RWPE1 (cell line): ENCODE measurements at regions not wholly inside any gene's neighbourhood (a gene's known extent, or its start where the extent isn't known, plus 50 kb on each side); places are given as distances from the start of the nearest gene placed in this dataset.
"Not testable (repeated sequence)": the region's sequence is repeated elsewhere in the genome, so short reads cannot be mapped to it uniquely, and the experiment has no call there.

Experiments
- CTCF ChIA-PET: fragments of 350-600 bp; sonication (Branson Sonifier 250); formaldehyde crosslinking; extraction: SDS; loops from one replicate; lab custom pipeline; 2021; lab: Yijun Ruan, JAX
- POLR2A ChIA-PET: fragments of 400-600 bp; formaldehyde crosslinking; extraction: SDS; loops from one replicate; lab custom pipeline; 2020; ENCODE audit warnings: antibody characterized with exemption; ENCODE audit not compliant: low non-redundant PET; lab: Yijun Ruan, JAX
- DNase-seq: peaks from one replicate; pipeline ENCODE4 v3.0.0; 2012; ENCODE audit warnings: low spot score
- H3K27ac ChIP-seq: fragments of 450-650 bp; 2 replicates; pipeline ENCODE4 v1.5.1; 2017
- TF ChIP-seq, protein P1 (sequence below): fragments of 450-650 bp; conservative IDR thresholded peaks from 2 replicates; pipeline ENCODE4 v1.5.1; 2017; ENCODE audit warnings: low read depth, mild to moderate bottlenecking

DNA sequence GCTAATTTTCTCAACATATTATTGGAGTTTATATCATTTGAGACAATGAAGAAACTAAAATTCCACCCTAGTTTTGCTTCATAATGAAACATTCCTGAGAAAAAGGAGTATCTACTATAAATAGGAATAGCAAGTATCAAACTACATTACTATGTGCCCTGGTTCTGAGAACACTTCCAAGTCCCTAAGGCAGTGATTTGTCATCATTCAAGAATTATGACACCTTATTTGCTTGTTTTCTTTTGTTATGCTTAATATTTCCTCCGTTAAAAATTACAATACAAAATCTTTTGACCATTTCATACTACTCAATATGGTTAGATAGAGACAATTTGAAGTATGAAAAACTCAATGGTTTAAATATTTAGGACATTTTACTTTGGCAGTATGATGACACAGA is 707.8 kb upstream of the GOLIM4 start:
- TF ChIP-seq, protein P1, sequence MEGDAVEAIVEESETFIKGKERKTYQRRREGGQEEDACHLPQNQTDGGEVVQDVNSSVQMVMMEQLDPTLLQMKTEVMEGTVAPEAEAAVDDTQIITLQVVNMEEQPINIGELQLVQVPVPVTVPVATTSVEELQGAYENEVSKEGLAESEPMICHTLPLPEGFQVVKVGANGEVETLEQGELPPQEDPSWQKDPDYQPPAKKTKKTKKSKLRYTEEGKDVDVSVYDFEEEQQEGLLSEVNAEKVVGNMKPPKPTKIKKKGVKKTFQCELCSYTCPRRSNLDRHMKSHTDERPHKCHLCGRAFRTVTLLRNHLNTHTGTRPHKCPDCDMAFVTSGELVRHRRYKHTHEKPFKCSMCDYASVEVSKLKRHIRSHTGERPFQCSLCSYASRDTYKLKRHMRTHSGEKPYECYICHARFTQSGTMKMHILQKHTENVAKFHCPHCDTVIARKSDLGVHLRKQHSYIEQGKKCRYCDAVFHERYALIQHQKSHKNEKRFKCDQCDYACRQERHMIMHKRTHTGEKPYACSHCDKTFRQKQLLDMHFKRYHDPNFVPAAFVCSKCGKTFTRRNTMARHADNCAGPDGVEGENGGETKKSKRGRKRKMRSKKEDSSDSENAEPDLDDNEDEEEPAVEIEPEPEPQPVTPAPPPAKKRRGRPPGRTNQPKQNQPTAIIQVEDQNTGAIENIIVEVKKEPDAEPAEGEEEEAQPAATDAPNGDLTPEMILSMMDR = no peak
- CTCF ChIA-PET = no interaction called here
- no peak for DNase-seq
- POLR2A ChIA-PET = no interaction called here
- no peak overlapping the region for H3K27ac ChIP-seq

DNA sequence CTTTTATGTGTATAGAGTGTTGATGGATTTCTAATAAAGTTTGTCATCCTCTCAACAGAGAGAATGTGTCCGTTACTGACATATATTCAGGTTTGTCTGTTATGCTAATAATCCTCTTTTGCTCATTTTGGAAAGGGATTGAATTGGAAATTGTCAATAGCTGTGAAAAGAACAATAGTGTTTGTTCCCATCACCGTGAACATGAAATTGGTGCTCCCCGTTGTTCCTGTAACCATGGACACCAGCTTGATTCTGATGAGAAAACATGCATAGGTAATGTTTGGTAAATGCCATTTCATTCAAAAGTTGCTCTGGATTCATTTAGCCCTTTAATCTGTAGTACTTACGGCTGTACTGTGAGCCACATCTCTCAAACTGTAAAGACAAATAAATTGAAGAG is 707.0 kb upstream of the GOLIM4 start:
- ChIA-PET POLR2A (no interaction called here), CTCF (interaction anchor here (0.6 kb wide), 1 partner anchor 90 kb away, joined by 3 read pairs; no protein-coding TSS in a partner anchor)
- H3K27ac ChIP-seq = no peak overlapping the region
- DNase-seq = no peak
- TF ChIP-seq, protein P1 = no peak

- no peak overlapping the region for H3K27ac ChIP-seq
- TF ChIP-seq, protein P1 = no peak
- ChIA-PET POLR2A (no interaction called here), CTCF (interaction anchor here (0.6 to 0.7 kb wide), 2 partner anchors 154 to 1699 kb away, joined by 3 read pairs; no protein-coding TSS in a partner anchor)
- peak; percentile 47 for DNase-seq
Observed at GRCh38 chr3:168801794-168802193, 706.1 kb upstream of the GOLIM4 start.

DNA sequence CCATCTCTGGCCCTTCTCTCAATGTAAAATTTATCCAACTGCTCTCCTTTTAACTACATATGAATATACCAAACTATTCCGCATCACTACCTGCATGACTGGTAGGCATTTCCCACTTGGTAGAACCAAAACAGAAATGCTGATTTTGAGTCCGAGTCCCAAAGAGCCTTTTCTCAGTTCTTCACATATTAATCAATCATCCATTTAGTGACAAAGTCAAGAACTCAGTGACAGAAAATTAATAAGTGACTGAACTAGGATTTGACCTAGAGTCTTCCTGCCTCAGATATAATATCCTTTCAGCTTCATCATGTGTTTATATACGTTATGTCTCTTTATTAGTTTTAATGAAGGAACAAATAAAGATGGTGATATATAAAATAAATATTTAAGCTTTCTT is 700.6 kb upstream of the GOLIM4 start:
- DNase-seq = no peak
- TF ChIP-seq, protein P1 = no peak
- no peak overlapping the region for H3K27ac ChIP-seq
- ChIA-PET CTCF (no interaction called here), POLR2A (no interaction called here)

DNA sequence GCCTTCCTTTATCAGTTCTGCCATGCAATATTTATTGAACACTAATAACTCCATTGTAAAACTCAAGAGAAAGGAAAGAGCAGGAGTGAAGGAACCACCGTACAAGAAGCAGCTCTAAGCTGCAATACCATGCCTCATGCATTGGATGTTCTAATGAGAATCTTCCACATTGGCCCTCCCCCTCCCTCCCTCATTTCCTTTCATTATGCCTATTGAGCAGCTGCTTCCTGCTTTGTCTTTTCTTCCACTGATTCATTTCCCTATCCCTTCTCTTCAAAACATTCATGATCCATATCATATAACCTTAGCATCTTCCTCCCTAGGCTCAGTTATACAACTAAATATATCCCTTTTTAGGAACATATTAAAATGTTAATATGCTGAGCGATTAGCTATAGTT is 698.7 kb upstream of the GOLIM4 start:
- no peak overlapping the region for H3K27ac ChIP-seq
- TF ChIP-seq, protein P1 = no peak
- no peak for DNase-seq
- CTCF ChIA-PET = no interaction called here
- POLR2A ChIA-PET = no interaction called here

- DNase-seq = no peak
- CTCF ChIA-PET = no interaction called here
- TF ChIP-seq, protein P1 = no peak
- POLR2A ChIA-PET = no interaction called here
- H3K27ac ChIP-seq = no peak overlapping the region
Observed at GRCh38 chr3:168782193-168782592, 686.5 kb upstream of the GOLIM4 start.

DNA sequence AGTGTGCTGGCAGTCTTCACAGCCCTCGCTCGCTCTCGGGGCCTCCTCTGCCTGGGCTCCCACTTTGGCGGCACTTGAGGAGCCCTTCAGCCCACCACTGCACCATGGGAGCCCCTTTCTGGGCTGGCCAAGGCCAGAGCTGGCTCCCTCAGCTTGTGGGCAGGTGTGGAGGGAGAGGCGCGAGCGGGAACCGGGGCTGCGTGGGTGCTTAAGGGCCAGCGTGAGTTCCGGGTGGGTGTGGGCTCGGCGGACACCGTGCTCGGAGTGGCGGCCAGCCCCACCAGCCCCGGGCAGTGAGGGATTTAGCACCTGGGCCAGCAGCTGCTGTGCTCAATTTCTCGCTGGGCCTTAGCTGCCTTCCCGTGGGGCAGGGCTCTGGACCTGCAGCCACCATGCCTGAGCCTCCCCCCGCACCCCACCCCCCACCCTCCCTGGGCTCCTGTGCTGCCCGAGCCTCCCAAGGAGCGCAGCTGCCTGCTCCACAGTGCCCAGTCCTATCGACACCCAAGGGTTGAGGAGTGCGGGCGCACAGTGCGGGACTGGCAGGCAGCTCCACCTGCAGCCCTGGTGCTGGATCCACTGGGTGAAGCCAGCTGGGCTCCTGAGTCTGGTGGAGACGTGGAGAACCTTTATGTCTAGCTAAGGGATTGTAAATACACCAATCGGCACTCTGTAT is 684.4 kb upstream of the GOLIM4 start:
- H3K27ac ChIP-seq, DNase-seq, CTCF ChIA-PET, POLR2A ChIA-PET: not testable (repeated sequence)
